HG03460 (cell line): ENCODE measurements at regions not wholly inside any gene's neighbourhood (a gene's known extent, or its start where the extent isn't known, plus 50 kb on each side); places are given as distances from the start of the nearest gene placed in this dataset.

Experiments
- ATAC-seq: cut with Tn5 transposase; IDR thresholded peaks from one replicate; pipeline ENCODE4 v1.9.1; 2021; ENCODE audit not compliant: unreplicated experiment

DNA sequence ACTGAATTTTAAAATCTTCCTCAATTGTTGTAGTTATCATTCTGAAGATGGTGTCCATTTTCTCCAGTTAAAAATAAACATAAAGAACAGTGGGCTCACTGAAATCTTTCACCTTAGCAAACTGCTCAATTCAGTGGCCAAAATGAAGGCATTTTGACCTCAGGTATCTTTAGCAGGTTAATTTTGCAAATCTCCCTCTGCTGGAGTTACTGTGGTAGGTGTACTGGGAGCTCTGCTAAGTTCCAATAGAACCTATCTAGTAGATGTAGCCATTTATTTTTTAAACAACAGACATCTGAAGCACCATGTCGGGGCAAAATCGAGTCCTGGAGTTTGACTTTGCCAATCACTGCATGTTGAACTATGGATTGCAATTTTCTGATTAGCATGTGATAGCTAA, 177.1 kb downstream of the IRS1 start:
- no peak for ATAC-seq

DNA sequence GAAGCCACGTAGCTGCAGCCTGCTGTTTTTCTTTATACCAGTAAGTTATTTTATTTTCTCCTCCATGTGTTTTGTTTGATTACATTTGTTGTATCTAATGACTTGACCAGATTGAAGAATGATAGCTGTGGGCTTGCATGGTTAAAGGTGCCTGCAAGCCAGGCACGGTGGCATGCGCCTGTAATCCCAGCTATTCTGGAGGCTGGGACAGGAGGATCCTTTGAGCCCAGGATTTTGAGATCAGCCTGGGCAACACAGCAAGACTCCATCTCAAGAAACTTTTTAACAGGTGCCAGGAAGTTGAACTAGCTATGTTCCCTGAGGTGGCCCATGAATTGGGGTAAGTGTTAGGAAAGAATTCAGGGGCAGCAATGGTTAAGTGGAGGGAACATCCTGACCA, 179.4 kb downstream of the IRS1 start:
- ATAC-seq = no peak

DNA sequence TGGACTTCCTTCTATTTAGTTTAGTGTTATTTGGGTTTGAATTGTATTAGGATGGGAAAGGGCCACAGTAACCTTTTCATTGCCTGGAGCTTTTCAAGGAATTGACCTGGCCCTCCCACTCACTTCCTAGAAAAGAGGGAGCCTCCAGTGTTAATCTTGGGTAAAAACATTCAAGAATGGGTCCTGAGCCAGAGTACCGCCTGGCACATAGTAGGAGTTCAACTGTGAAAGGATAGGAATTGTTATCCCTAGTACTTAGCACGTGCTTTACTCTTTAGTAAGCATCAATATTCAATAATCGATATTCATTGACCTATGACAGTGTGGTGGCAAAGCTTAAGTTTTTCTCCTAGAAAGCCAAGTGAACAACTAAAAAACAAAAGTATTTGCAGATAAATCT, 179.9 kb downstream of the IRS1 start:
- ATAC-seq = no peak

DNA sequence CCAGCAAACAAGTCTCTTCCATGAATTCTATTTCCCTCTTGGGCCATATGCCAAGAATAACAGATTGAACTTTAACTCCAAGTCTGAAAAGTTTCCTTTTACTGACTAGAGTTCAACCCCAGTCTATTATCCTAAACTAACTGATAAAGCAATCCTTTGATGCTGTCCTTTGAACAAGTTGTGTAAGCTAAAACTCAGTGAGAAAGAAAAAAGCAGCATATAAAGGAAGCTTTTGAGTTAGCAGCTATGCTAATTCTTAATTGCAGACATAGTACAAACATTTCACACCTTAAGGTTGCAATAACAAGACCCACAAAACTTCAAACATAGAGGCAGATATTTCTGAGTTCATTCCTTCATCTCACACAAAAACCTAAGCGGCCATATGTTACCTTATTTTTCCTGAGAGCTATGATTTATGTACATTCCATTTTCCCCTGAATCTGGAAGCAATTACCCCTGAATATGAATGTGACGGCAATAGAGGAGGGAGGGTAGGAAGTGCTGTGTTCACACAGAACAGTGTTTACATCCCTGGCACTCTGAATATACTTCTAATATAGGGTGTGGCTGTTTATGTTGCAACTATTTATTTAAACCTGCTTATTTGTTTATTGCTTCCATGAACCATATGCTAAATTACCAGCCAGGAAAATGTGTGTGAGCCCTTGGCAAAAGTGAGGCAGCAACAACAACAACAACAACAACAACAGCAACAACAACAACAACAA, 180.6 kb downstream of the IRS1 start:
- ATAC-seq = no peak

DNA sequence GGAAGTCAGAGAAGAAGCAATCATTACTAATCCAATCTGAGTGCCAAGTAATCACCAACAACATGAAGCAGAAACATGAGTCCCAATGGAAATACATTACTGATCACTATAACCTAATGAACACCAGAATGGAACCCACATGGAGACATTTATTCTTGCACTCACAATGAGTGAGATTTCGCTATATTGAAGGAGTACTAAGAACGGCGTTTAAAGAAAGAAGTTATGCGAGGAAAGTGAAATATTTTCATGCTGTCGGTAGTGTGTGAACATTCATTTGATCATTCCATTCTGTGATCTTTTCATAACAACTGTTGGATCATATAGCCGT, 181.1 kb downstream of the IRS1 start:
- no peak for ATAC-seq

DNA sequence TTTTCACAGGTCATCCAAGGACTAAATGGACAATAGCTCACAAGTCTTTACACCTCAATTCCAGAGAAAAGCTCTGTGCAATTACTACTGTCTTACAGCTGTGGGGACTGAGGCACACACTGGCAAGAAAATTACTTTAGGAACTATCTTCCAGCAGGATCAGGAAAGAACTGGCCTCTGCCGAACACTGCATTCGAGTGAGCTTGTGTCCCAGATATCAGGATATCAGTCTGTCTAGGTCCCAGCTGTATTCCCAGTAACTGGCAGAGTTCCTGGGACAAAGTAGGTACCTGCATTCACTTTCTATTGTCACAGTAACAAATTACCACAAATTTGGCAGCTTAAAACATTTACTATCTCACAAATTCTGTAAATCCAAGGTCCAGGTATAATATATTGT, 183.7 kb downstream of the IRS1 start:
- no peak for ATAC-seq

DNA sequence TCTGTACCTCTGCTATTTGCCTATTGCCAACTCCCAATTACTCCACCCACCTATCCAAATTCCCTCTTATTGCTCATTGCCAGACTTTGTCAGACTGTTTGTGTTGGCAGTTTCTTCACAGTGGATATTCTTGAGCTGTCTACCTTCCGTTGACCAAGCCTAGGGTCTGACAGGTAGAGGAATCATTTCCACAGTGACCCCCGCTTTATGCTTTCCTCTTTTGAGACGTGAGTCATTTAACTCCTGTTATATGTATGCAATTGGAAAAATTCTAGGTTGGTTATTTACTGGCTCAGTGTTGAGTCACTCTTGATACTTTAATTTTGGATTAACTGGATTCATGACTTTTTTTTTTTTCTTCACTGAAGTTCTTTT, 187.7 kb downstream of the IRS1 start:
- ATAC-seq = no peak

DNA sequence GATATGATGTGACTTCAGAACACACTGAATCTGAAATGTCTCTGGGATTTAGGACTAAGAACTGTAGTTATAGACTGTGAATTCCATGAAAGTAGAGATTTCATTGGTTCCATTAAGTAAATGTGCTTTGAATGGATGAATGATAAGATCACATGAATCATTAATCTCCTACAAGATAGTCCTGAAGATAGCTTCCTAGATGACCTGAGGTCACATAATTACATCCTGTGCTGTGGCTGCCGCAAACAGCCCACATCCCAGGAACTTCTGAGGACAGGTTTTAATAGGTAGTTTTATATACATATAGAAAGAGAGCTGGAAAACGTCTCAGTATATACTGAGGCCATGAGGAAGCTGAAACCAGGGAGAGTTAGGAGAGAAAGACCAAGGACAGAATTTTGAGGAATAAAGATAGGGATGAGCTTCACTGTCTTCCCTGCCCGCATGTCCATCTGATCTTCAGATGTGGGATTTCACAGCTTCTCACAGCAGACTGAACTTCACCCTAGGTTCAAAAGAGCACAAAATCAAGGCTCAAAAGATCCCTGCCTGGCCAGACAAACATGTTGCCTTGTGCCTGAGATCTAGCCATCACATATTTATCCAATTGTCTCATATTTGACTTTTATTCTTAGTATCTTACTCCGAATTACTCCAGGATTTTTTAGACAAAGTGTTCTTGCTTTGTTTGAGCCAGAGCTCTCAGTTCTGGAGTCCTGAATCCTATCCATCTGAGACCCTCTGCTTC, 188.2 kb downstream of the IRS1 start:
- ATAC-seq = no peak

DNA sequence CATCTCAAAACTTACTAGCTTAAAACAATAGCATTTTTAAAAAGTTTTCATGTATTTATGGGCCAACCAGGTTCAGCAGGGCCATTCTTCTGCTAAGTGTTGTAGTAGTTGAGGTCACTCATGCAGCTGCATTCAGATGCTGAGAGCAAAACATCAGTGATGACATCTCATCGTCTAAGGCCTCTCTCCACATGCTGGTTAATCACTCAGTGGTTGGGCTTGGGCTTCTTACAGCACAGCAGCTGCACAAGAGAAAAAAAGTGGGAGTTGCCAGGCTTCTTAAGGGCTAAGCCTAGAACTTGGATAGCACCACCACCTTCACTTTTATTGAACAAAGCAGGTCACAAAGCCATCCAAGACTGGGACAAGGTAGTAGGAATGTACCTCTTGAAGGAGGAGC, 190.3 kb downstream of the IRS1 start:
- ATAC-seq = no peak

DNA sequence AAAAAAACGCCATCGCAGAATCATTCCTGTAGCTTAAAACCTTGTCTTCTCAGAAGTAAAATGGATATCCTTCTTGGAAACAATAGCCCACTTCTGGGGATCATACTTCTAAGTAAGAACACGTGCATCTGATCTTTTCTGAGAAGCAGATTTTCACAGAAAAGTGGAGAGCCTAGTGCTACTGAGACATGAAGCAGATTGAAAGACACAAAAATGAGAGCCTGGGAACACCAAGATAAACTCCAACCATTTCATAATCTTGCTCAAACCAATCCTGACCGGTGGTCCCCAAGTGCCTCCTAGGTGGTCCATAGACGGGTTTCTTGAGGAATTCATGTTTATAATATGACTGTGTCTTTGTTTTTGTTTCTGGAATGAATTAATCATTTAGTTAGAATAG, 191.2 kb downstream of the IRS1 start:
- ATAC-seq = no peak

DNA sequence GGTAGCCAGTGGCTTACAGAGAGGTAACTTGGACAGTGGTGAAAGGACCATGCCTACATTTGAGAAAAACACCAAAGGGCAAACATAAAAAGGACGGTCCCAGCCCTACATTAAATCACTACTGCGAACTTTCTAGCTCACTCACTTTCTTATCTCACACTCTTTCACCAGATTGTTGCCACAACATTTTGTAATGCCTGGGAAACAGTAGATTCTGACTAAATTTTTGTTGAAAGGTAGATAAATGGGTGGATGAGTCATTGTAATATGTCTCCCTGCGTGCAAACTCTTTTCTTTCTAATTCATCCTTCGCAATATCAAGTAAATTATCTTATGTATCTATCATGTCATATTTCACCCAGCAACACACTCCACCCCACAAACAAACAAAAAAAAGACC, 192.2 kb downstream of the IRS1 start:
- ATAC-seq = no peak

DNA sequence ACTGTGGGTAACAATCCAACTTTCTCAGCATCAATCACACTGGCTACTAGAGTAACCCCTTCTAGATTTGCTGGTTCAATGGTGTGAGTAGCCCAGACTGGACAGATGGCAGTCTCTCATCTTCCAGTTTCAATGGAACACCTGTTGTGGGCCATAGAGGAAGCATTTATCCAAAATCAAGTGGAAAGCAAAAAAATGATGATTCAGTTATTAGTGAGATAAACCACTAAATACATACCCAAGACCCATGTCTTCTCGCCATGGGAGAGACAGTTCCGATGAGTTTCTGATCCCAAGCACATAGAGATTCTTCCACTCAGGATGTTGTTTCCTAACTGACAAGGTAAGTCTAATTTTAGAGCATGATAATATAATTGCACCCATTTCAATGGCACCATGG, 194.0 kb downstream of the IRS1 start:
- ATAC-seq = no peak

DNA sequence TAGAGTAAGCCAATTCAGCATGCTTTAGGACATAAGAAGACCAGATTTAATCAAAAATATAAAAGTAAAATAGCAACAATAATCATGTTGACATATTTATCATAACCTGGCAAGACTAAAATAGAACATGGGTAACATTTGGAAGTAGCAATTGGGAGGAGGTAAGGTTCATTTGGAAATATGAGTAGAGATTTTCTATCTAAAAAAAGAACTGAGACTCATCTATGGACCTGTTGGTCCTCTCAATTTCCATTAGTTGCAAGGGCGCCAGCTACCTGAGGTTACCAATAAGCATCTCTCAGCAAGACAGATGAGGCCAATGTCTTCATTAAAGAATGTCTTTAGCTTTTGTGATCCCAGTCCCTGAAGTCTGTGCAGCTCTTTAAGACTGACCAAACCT, 196.0 kb downstream of the IRS1 start:
- ATAC-seq = no peak

DNA sequence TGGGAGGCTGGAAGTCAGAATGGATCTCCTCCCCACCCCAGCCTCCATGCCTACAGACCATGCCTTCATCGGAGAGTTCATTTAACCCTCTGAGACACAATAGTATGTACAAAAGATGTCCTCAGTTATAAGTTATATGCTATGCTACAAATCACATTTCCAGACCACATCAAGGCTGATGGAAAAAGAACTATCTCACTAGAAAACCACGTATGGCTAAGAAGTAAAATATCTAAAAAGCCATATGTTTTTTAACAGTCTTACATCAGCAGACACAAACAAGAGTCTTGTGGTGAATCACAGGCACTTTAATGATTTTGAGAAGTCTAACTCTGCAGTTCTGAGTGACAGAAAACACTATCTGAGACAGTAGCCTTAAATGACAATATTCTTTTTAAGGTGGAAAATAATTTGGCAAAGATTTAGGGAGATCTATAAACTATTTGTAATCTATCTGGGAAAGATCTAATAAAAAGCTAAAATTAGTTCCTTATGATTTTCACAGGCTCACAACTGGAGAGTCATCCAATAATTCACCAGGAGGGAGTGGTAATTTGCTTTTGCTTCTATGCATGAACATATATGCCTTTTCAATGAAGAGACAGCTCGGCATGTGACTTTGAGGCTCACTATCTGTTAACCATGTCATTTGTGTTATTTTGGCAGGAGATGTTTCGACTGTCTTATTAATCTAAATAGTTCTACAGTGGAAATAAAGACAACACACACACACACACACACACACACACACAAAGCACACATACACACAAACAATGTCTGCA, 197.5 kb downstream of the IRS1 start:
- no peak for ATAC-seq

DNA sequence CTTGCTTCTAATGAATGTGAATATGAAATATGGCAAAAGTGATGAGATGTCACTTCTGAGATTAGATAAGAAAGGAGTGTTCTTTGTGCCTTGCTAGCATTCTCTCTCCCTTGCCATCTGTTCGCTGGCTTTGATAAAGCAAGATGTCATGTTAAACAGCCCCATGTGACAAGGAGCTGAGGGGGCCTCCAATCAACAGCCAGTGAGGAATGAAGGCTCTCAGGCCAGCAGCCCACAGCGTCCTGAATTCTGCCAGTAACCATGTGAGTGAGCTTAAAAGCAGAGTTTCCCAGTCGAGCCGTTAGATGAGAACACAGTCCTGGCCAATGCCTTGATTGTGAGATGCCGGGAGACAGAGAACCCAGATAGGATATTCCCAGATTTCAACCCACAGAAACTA, 198.8 kb downstream of the IRS1 start:
- ATAC-seq = no peak

DNA sequence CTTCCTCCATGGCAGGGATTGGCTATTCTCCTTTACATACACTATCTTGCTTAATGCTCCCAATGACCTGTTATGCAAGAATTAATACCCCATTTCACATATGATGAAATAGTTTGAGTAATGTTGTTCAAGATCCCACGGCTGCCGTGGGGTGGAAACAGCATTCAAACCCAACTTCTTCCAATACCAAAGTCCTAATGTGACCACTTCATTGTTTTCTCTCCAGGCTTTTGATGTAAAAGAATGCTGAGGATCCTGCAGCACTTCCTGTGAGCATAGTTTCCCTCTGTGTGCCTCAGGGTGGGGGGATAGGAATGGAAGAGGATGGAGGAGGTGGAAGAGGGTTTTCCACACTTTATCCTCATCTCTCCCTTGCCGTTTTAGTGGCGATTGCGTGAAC, 199.4 kb downstream of the IRS1 start:
- ATAC-seq = no peak

DNA sequence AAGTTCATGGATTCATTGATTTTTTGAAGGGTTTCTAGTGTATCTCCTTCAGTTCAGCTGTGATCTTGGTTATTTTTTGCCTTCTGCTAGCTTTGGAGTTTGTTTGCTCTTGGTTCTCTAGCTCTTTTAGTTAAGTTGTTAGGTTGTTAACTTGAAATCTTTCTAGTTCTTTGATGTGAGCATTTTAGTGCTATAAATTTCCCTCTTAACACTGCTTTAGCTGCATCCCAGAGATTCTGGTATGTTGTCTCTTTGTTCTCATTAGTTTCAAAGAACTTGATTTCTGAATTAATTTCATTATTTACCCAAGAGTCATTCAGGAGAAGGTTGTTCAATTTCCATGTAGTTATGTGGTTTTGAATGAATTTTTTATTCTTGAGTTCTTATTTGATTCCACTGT, 210.6 kb downstream of the IRS1 start:
- no peak for ATAC-seq

DNA sequence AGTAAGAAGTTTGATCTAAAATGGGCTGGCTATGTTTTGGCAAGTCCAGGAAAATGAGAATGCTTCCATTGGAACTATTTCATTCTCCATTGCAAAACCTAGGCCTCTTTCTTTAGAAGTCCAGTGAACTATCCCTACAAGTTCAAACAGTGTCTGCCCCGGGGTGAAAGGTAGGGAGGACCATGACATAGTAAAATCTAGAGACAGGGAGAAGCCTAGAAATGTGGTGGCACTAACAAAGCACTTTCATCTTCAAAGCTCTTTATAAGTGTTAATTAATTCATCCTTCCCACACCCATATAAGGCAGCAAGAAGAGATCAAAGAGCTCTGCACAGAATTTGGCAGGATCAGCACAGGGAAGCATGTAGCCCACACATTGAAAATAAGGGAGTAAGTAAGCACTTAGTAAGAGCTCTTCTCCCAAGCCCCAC, 214.5 kb downstream of the IRS1 start:
- no peak for ATAC-seq

DNA sequence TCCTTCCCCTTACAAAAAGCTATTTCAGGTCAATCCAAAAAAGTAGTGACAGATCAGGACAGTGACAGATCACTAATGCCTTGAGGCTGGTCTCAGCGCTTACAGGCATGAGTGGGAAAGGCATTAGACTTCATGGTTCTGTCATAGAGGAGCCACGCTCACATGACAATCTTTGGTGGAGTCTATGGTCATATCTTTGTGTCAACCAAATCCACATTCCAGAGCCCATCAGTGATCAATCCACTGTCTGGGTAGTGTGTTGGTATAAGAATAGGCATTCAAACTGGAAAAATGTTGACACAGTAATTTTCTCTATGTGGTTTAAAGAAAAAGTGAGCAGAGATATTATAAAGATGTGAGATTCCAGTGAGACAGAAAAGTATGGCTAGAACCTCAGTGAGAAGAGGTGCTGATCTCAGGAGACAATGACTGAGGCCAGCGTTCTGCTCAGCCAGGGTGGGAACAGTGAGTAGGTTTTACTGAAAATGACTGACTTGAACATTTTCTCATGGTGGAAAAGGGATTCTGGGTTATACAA, 215.0 kb downstream of the IRS1 start:
- ATAC-seq = no peak

DNA sequence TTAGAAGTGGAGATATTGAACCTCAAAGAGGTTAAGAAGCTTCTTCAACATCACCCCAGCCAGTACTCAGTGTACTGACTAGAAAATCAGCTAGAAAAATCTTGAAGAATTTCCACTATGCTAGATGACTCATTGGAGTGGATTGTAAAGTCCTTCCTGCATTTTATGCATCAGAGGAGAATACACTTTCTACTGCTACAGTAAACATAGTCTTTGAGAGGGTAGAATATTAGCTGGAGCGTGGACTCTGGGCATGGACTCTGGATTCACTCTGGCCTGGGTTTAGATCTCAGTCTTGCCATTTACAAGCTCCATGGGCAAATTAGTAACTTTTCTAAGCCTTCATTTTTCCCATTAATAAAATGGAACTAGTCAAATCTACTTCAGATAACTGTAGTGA, 215.9 kb downstream of the IRS1 start:
- ATAC-seq = no peak

DNA sequence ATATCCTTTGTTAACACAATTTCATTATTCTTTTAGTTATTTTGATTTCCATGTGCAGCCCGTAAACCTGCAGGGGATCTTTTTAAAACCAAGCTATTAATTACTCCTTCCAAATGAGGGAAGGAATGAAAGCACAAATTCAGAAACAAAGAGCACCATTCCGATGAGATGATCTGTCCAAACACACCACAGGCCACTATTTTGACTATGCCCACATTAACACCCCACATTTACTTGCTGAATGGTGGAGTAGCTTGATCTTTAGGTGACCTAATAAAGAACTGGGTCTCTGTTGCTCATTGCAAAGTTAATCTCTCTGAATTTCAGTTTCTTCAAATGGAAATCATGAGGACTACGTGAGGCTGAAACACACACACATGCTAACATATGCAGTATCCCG, 218.0 kb downstream of the IRS1 start:
- no peak for ATAC-seq

DNA sequence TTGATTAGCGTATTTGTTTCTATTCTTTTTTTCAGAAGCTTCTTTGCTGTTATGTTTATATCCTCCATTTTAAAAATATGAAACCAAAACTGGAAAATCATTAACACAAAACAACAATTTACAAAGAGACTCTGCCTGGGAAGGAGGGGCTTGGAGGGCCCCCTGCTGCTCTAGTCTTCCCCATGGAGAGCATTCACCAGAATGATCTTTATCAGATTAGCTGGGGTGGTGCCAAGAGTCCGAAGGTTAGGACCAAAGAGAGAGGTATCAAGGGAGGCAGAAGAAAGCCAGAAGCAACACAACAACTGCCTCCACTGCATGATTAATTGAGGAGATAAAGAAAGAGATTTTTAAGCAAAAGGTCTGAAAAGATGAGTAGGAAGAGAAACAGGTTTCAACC, 218.6 kb downstream of the IRS1 start:
- no peak for ATAC-seq
